KMS-11 (cell line): ENCODE measurements at regions not wholly inside any gene's neighbourhood (a gene's known extent, or its start where the extent isn't known, plus 50 kb on each side); places are given as distances from the start of the nearest gene placed in this dataset.

Experiments used
- H2AFZ ChIP-seq: fragments of 200-600 bp; sonication (generic); 2 replicates; pipeline ENCODE4 v1.6.1; 2016; ENCODE audit warnings: antibody characterized with exemption, mixed run types, low read depth
- H3K27ac ChIP-seq: fragments of 200-600 bp; sonication (generic); 2 replicates; pipeline ENCODE4 v1.6.1; 2016; ENCODE audit warnings: mild to moderate bottlenecking, mixed run types
- H3K27me3 ChIP-seq: fragments of 200-600 bp; sonication (generic); 2 replicates; pipeline ENCODE4 v1.6.1; 2017; ENCODE audit warnings: mild to moderate bottlenecking, low read depth, mixed run types, moderate library complexity; ENCODE audit not compliant: insufficient read depth
- H3K36me3 ChIP-seq: fragments of 200-600 bp; sonication (generic); 2 replicates; pipeline ENCODE4 v1.6.1; 2017; ENCODE audit warnings: mild to moderate bottlenecking, mixed run types; ENCODE audit not compliant: insufficient read depth
- H3K4me1 ChIP-seq: fragments of 200-600 bp; sonication (generic); 2 replicates; pipeline ENCODE4 v1.6.1; 2016; ENCODE audit warnings: mild to moderate bottlenecking, low read depth, mixed run types; ENCODE audit not compliant: poor library complexity, severe bottlenecking
- H3K4me2 ChIP-seq: fragments of 200-600 bp; sonication (generic); 2 replicates; pipeline ENCODE4 v1.7.0; 2016; ENCODE audit warnings: mild to moderate bottlenecking, mixed run types
- H3K4me3 ChIP-seq: fragments of 200-600 bp; sonication (generic); IDR thresholded peaks from 2 replicates; pipeline ENCODE4 v1.6.1; 2017; ENCODE audit warnings: low read depth, low read length, mixed read lengths; ENCODE audit not compliant: insufficient read depth
- H3K79me2 ChIP-seq: fragments of 200-600 bp; sonication (generic); 2 replicates; pipeline ENCODE4 v1.6.1; 2016; ENCODE audit warnings: low read depth, mixed run types; ENCODE audit not compliant: insufficient read depth
- H3K9ac ChIP-seq: fragments of 200-600 bp; sonication (generic); 2 replicates; pipeline ENCODE4 v1.6.1; 2016; ENCODE audit warnings: mild to moderate bottlenecking, mixed run types
- H4K20me1 ChIP-seq: fragments of 200-600 bp; sonication (generic); 2 replicates; pipeline ENCODE4 v1.6.1; 2016; ENCODE audit warnings: mild to moderate bottlenecking, mixed run types; ENCODE audit not compliant: insufficient read depth
- CTCF ChIP-seq: fragments of 200-600 bp; sonication (generic); conservative IDR thresholded peaks from 2 replicates; pipeline ENCODE4 v1.6.1; 2017; ENCODE audit warnings: low read depth, mild to moderate bottlenecking, antibody characterized with exemption, low read length, moderate library complexity, mixed read lengths

- H3K79me2 ChIP-seq: no peaks in the 10 kb centered on the region
- no peak overlapping the region for H3K9ac ChIP-seq
- H3K4me3 ChIP-seq: no peak overlapping the region
- H4K20me1 ChIP-seq: no peaks in the 10 kb centered on the region
- H3K36me3 ChIP-seq: no peaks in the 10 kb centered on the region
- H2AFZ ChIP-seq: no peak overlapping the region
- H3K4me2 ChIP-seq: no peak overlapping the region
- H3K4me1 ChIP-seq: peaks cover 1% of the 10 kb centered on the region
- no peaks in the 10 kb centered on the region for H3K27me3 ChIP-seq
- no peak for TF ChIP-seq CTCF
- H3K27ac ChIP-seq: no peak overlapping the region
Observed at GRCh38 chr3:95899911-95900310, 914.5 kb upstream of the EPHA6 start.

- Histone ChIP-seq H2AFZ (no peak overlapping the region), H3K79me2 (no peaks in the 10 kb centered on the region), H3K36me3 (no peaks in the 10 kb centered on the region), H3K4me2 (no peak overlapping the region), H3K27me3 (no peaks in the 10 kb centered on the region), H4K20me1 (no peaks in the 10 kb centered on the region), H3K9ac (peak overlapping the region; percentile 13; the same call in 1 of the 2 replicates), H3K4me1 (no peaks in the 10 kb centered on the region), H3K4me3 (no peak overlapping the region), H3K27ac (no peak overlapping the region)
- TF ChIP-seq CTCF: no peak
Observed at GRCh38 chr3:95901948-95902347, 912.4 kb upstream of the EPHA6 start.

- no peak overlapping the region for H3K4me2 ChIP-seq
- H4K20me1 ChIP-seq: no peaks in the 10 kb centered on the region
- no peak overlapping the region for H3K4me3 ChIP-seq
- no peak overlapping the region for H3K27ac ChIP-seq
- H3K36me3 ChIP-seq: no peaks in the 10 kb centered on the region
- H3K4me1 ChIP-seq: no peaks in the 10 kb centered on the region
- no peak for TF ChIP-seq CTCF
- no peak overlapping the region for H2AFZ ChIP-seq
- H3K9ac ChIP-seq: no peak overlapping the region
- H3K79me2 ChIP-seq: no peaks in the 10 kb centered on the region
- no peaks in the 10 kb centered on the region for H3K27me3 ChIP-seq
Observed at GRCh38 chr3:95905182-95905581, 909.2 kb upstream of the EPHA6 start.

- TF ChIP-seq CTCF: no peak
- Histone ChIP-seq H3K4me1 (no peaks in the 10 kb centered on the region), H3K4me3 (no peak overlapping the region)
Observed at GRCh38 chr3:95911767-95912166, 902.6 kb upstream of the EPHA6 start.

More at GRCh38 chr3:95911767-95912166, 902.6 kb upstream of the EPHA6 start:
- Histone ChIP-seq H3K79me2 (no peaks in the 10 kb centered on the region), H3K27ac (no peak overlapping the region), H3K4me2 (no peak overlapping the region), H3K36me3 (no peaks in the 10 kb centered on the region), H2AFZ (no peak overlapping the region), H3K27me3 (no peaks in the 10 kb centered on the region), H3K9ac (no peak overlapping the region), H4K20me1 (no peaks in the 10 kb centered on the region)
